Suppressor macrophage treated with lipopolysaccharide for 1 hour (primary cell): ENCODE measurements at regions not wholly inside any gene's neighbourhood (a gene's known extent, or its start where the extent isn't known, plus 50 kb on each side); places are given as distances from the start of the nearest gene placed in this dataset.

Source experiments
- DNase-seq, 3 donors: peaks; one replicate each; pipeline ENCODE4 v3.0.0-alpha.2; 2020 to 2022

DNA sequence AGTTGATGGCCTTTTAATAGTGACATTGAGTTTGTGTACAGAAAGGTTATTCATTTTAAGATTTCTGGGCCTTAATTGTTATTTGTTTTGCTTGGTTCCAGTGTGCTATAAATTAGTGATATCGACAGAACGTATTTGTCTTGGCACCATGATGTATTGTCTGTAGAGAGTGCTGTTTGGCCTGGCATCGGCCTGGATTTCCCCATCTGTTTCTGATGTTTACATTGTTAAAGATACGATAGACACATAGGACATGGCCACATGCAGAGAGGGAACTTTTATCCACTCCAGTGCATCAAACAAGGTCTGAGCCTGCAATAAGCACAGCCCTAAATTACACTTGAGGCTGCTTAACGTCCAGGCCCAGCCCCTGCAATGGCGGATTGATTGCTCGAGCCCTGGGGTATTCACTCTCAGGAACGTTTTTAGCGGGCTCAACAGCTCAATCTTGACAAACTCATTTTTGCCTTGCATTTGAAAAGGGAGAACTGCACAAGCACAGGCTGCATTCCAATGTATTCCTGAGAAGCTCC is 144.7 kb downstream of the SLC4A3 start:
- DNase-seq, result no peak

DNA sequence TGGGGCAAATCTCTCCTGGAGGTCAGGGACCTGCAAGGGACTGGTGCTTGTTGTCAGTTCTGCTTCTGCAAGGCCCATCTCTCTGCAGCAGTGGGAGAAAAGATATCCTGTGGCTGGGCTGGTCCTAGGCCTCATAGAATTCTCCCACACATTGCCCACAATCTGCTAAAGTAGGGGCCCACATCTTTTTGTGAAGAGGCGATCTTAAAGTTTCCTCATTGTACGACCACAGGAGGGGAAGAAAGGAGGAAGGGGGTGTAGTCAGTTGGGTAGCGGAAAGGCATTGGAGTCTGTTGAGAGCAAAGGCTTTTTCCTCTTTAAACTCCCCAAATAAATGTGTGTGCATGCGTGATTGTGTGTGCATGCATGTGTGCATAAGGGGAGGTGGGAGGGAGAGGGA is 145.3 kb downstream of the SLC4A3 start:
- no peak for DNase-seq

DNA sequence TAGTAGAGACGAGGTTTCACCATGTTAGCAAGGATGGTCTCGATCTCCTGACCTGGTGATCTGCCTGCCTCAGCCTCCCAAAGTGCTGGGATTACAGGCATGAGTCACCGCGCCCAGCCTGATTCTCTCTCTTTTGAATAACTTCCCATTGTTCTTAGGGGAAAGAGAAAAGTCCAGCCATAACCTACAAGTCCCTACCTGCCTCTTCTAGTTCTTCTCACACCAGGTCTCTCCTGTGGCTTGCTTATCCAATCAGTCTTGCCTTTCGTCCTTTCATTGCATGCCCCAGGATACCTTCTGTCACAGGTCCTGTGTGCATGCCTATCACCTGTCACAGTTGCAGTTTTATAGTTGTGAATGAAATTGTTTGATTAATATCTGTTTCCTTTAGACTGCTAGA is 148.1 kb downstream of the SLC4A3 start:
- no peak for DNase-seq

- DNase-seq, result no peak
Observed at GRCh38 chr2:219777388-219777787, 150.0 kb downstream of the SLC4A3 start.

GRCh38 chr2:219778189-219778588 is 150.8 kb downstream of the SLC4A3 start:
- DNase-seq, result no peak

GRCh38 chr2:219782737-219783348 is 155.4 kb downstream of the SLC4A3 start:
- no peak for DNase-seq

DNA sequence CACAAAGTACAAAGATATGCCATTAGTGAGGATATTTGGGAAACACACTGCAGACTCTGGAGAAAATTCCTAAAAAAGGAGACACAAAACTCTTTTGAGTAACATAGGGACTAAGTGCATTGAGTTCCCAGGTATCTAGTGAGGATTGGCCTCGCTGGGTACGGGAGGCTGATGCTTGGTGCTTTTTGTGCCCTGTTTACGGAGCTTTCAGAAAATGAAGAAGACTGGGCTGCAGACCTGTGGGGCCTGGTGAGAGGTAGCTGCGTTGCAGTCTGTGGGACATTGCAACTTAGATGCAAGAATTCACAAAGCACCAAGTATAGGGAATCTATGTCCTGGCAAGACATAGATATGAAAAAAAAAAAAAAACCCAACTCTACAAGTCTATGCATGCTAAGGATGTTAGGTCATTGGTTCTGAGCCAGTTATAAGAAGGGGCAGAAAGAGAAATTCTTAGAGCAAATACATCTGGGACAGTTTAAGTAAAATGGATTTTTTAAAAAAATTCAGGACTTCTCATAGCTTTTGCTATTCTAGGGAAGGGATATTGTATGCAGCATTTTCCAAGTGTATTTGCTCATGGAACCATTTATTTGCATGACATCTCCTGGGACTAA is 156.0 kb downstream of the SLC4A3 start:
- DNase-seq, result no peak

DNA sequence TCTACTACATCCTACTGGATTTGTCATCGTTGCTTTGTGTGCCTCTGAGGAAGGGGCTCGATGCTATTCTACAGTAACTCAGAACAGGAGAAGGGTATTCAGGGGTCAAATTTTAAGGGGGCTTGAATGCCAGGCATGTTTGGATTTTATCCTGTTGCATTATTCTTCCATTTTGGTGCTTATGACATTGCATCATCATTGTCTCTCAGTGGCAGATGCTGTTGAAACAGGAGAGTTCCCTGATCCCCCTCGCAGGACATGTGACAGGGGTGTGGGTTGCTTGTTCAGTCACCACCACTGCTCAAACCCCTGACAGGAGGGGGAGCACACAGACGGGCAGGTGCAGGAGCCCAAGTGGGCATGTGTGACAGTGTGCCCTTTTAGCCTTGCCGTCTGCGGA is 156.7 kb downstream of the SLC4A3 start:
- DNase-seq, result no peak

GRCh38 chr2:219789476-219789875 is 162.0 kb downstream of the SLC4A3 start:
- no peak for DNase-seq

DNA sequence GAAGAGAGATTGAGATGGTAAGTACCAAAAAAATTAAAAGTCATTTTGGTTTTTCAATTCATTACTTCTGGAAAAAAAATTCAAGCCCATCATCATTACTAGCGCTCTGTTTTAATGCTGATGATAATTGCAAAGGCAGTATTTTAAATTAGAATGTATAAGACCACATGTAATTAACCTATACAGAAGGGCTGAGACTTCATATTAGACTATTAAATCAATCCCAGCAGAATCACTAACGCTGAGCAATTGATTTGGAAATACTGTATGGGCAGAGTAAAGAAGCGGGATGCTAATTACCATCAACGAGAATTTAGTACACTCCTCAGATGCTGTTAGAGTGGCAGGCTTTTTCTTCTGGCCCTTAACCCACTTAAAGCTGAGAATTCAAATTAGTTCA is 165.0 kb downstream of the SLC4A3 start:
- DNase-seq, result no peak

- DNase-seq, result no peak
Observed at GRCh38 chr2:219798430-219798829, 171.0 kb downstream of the SLC4A3 start.

- DNase-seq, result no peak
Observed at GRCh38 chr2:219803294-219803693, 175.9 kb downstream of the SLC4A3 start.

DNA sequence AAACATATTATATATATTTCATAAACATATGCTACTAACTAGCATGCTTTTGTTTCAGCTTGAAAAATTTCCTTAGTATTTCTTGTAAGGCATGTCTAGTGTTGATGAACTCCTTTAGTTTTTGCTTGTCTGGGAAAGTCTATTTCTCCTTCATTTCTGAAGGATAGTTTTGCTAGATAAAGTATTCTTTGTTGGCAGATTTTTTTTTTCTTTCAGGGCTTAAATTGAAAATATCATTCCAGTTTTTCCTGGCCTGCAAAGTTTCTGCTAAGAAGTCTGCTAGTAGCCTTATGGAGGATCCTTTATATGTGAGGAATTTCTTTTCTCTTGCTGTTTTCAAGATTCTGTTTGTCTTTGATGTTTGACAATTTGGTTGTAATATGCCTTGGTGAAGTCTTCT is 183.5 kb downstream of the SLC4A3 start:
- DNase-seq, result no peak

DNA sequence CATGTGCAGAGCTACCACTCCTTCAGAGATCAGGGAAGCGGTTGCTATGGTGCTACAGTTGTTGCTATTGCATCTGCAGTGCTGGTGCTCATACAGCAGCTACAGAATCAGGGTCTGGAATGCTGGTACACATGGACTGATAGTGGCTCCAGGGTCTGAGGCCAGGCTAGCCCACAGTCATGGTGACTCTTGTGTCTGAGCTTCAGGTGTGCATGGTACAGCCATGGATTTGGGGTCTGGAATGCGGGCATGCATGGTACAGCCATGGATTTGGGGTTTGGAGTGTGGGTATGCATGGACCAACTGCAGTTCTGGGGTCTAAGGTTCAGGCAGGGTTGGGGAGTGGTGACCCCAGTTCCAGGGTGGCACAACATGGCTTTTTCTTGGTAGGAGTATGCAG is 185.2 kb downstream of the SLC4A3 start:
- no peak for DNase-seq

DNA sequence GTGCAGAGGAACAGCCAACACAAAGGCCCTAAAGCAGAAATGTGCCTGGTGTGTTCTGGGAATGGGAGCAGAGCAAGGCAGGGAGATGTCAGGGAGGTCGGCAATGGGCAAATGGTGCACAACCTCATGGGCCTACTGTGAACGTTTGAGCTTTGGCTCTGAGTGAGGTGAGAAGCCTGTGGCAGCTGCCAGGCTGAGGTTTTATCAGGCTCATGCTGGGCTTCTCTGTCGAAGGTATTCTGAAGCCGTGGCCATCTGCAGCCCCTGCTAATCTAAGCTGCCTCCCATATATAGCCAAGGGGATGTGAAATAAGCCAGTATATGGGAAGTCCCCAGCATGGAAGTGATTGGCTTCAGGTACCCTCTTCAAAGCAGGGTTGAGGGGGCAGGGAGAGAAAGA is 193.3 kb downstream of the SLC4A3 start:
- no peak for DNase-seq

DNA sequence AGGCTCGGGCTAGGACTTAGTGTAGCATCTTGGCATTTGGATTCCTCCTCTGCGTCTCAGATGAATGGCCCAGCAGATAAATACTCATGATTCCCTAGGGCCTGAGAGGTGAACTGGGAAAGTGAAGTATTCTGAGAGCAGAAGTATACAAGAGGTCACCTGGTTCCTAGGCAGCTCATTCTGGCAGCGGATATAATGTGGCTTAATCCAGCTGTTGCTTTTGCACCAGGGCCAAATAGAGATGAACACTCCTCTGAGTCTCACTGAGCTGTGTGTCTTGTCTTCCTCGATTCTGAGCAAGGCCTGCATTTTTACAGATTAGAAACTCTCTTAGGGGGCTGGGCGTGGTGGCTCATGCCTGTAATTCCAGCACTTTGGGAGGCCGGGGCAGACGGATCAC is 196.1 kb downstream of the SLC4A3 start:
- DNase-seq, result no peak

DNA sequence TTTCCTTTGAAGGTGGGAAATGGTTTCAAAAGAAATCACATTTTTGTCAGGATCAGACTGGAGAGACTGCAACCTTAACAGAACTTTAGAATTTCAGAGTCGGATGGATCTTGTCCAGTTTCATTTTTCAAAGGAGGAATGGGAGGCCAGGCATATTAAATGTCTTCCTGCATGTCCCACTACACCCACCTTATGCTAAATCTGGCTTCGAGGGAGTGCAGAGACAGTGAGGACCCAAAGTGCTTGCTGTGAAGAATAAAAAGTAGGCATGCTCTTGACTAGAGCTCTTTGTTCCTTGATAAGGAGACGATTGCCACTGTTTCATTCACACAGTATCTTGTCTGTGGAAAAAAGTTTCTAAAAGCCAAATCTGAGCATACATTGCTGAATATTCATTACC is 197.6 kb downstream of the SLC4A3 start:
- no peak for DNase-seq

DNA sequence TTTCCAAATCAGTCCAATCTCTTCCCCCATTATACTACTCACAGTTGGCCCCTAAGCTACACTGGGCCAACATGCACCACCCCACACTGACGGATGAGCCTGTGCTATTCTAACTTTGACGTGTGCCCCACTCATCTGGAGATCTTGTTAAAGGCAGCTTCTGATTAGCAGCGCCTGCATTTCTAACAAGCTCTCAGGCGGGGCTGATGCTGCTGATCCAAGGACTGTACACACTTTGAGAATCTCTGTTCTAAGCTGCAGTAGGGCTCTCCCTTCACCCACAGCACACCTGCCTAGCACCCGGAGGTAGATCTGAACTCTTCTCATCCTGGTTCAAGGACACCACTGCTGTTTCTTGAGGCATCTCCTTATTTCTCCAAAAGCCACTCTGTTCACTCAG is 200.7 kb downstream of the SLC4A3 start:
- DNase-seq, result no peak

DNA sequence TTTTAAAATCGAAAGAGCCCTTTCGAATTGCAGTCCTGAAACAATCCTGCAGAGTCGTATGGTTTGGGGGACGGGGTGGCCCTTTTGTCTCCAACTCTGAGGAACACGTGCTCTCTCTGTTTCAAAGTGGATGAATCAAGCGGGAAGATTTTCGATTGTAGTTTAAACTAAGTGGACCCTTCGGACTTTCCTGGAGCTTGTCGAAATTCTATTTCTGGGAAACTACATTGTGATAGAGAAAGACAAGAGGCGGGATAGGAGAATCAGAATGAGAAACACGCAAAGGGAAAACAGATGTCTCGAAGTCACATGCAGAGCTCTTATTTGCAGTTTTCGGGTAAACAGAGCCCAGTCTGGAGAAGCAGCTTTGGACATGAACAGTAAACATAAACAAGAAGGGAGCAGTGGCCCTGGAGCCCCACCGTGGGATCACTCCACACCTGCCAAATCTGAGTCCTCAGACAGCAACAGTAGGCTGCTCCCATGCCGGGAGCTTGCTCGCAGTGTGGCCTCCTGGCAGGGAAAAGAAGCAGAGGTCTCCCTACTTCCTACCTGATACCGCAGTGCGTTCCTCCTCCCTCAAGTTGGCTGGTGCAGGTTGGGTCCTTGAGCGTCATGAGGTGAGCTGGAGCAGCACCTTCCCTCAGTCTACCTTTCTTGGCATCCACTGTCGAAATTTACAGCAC is 202.4 kb downstream of the SLC4A3 start:
- DNase-seq, result no peak

- DNase-seq, result no peak
Observed at GRCh38 chr2:219830353-219830738, 202.9 kb downstream of the SLC4A3 start.

GRCh38 chr2:219831957-219832356 is 204.5 kb downstream of the SLC4A3 start:
- no peak for DNase-seq

DNA sequence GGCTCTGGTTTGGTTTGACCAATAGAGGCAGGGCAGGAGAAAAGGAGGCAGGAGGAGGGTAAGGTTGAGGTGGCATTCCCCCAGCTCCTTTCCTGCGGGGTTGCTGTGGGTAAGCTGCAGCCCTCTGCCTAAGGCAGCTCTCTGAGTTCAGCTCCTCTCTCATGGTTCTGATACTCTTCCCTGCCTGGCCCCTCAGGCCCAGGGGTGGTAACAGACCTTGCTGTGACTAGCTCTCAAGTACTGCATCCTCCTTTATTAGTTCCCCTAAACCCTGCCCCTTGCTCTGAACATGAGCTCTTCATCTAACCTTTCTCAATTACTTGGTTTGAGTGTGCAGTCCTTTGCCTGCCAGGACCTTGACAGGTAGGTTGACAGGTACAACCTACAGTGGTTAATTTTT is 205.5 kb downstream of the SLC4A3 start:
- no peak for DNase-seq

- no peak for DNase-seq
Observed at GRCh38 chr2:219835493-219835892, 208.1 kb downstream of the SLC4A3 start.

- DNase-seq, result no peak
Observed at GRCh38 chr2:219836647-219837177, 209.3 kb downstream of the SLC4A3 start.
